Mesendoderm (in vitro differentiated cells): ENCODE measurements at regions not wholly inside any gene's neighbourhood (a gene's known extent, or its start where the extent isn't known, plus 50 kb on each side); places are given as distances from the start of the nearest gene placed in this dataset.

ENCODE experiments used
- DNase-seq: peaks from one replicate; pipeline ENCODE4 v3.0.0; 2013
- H2AK5ac ChIP-seq: 2 replicates; pipeline ENCODE4 v1.6.1; 2013; ENCODE audit warnings: low read length, inconsistent platforms
- H2BK120ac ChIP-seq: 2 replicates; pipeline ENCODE4 v1.6.1; 2013; ENCODE audit warnings: low read depth, mild to moderate bottlenecking, low read length, moderate library complexity, mixed read lengths
- H2BK15ac ChIP-seq: replicated peaks from 2 replicates; pipeline ENCODE4 v1.6.1; 2013; ENCODE audit warnings: low read depth, mild to moderate bottlenecking, moderate library complexity
- H2BK5ac ChIP-seq: 2 replicates; pipeline ENCODE4 v1.6.1; 2013; ENCODE audit warnings: low read length, inconsistent platforms
- H3K18ac ChIP-seq: 2 replicates; pipeline ENCODE4 v1.6.1; 2013; ENCODE audit warnings: mild to moderate bottlenecking, low read length, mixed read lengths
- H3K23ac ChIP-seq: one replicate; pipeline ENCODE4 v1.6.1; 2013; ENCODE audit warnings: low read length
- H3K27ac ChIP-seq: 2 replicates; pipeline ENCODE4 v1.5.1; 2013; ENCODE audit warnings: low read depth, mild to moderate bottlenecking, inconsistent platforms, low read length, moderate library complexity
- H3K27me3 ChIP-seq: 2 replicates; pipeline ENCODE4 v1.6.1; 2013; ENCODE audit warnings: low read length, control low read depth, mild to moderate bottlenecking, inconsistent platforms; ENCODE audit not compliant: insufficient read depth, poor library complexity
- H3K36me3 ChIP-seq: 2 replicates; pipeline ENCODE4 v1.6.1; 2013; ENCODE audit warnings: low read length, inconsistent platforms; ENCODE audit not compliant: control insufficient read depth, insufficient read depth
- H3K4ac ChIP-seq: one replicate; pipeline ENCODE4 v1.6.1; 2013; ENCODE audit warnings: low read depth, mild to moderate bottlenecking, low read length, moderate library complexity
- H3K4me1 ChIP-seq: 2 replicates; pipeline ENCODE4 v1.6.1; 2013; ENCODE audit warnings: low read depth, low read length, inconsistent platforms; ENCODE audit not compliant: control insufficient read depth
- H3K4me2 ChIP-seq: 2 replicates; pipeline ENCODE4 v1.6.1; 2013; ENCODE audit warnings: low read length
- H3K4me3 ChIP-seq: 2 replicates; pipeline ENCODE4 v1.5.1; 2013; ENCODE audit warnings: mild to moderate bottlenecking, low read length
- H3K56ac ChIP-seq: one replicate; pipeline ENCODE4 v1.6.1; 2013; ENCODE audit warnings: low read length
- H3K79me1 ChIP-seq: 2 replicates; pipeline ENCODE4 v1.6.1; 2013; ENCODE audit warnings: low read length, inconsistent platforms
- H3K79me2 ChIP-seq: 2 replicates; pipeline ENCODE4 v1.6.1; 2013; ENCODE audit warnings: mild to moderate bottlenecking, low read length; ENCODE audit not compliant: control insufficient read depth, insufficient read depth
- H3K9ac ChIP-seq: 2 replicates; pipeline ENCODE4 v1.6.1; 2013; ENCODE audit warnings: low read length, inconsistent platforms
- H4K5ac ChIP-seq: one replicate; pipeline ENCODE4 v1.6.1; 2013; ENCODE audit warnings: low read length
- H4K8ac ChIP-seq: one replicate; pipeline ENCODE4 v1.6.1; 2013; ENCODE audit warnings: low read depth, mild to moderate bottlenecking, control low read depth, low read length, moderate library complexity
- WGBS: extraction: QIAGEN DNeasy Blood & Tissue Kit; methylation state at CpG from one replicate; pipeline ENCODE4 v1.1.7; 2013; ENCODE audit warnings: low lambda C conversion rate, missing lambda C conversion rate; ENCODE audit not compliant: insufficient coverage; ENCODE audit errors: extremely low coverage; 5-methylcytosine and 5-hydroxymethylcytosine counted together

DNA sequence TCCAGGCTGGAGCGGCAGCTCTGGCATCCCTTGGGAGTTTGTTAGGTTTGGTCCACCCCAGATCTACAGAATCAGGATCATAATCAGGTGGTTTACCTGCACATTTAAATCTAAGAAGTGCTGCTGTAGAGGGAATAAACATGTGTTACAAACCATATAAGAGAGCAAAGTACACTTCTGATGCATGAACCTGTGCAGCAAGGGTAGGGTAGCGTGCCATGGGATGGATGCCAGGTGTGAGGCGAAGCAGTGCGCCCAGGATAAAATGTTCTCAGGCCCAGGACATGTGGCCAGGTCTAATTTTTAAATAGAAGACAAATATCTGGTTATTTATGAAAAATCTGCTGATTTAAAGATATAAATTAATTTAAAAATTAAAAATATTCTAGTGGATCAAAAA lies 308.8 kb upstream of the USP24 start:
- no peak overlapping the region for H2AK5ac ChIP-seq
- no peaks in the 10 kb centered on the region for H3K36me3 ChIP-seq
- H4K5ac ChIP-seq = no peak overlapping the region
- no peak overlapping the region for H3K18ac ChIP-seq
- H3K4ac ChIP-seq = no peak overlapping the region
- no CpG with 5 or more reads among the region's 4 CpGs for WGBS
- H3K4me2 ChIP-seq = no peak overlapping the region
- H3K56ac ChIP-seq = no peak overlapping the region
- DNase-seq = no peak
- no peak overlapping the region for H3K23ac ChIP-seq
- no peak overlapping the region for H2BK15ac ChIP-seq
- no peak overlapping the region for H2BK120ac ChIP-seq
- H4K8ac ChIP-seq = no peak overlapping the region
- no peak overlapping the region for H3K4me3 ChIP-seq
- no peak overlapping the region for H3K9ac ChIP-seq
- no peaks in the 10 kb centered on the region for H3K4me1 ChIP-seq
- no peak overlapping the region for H2BK5ac ChIP-seq
- no peak overlapping the region for H3K27ac ChIP-seq
- H3K79me1 ChIP-seq = no peaks in the 10 kb centered on the region
- no peaks in the 10 kb centered on the region for H3K27me3 ChIP-seq
- no peaks in the 10 kb centered on the region for H3K79me2 ChIP-seq

DNA sequence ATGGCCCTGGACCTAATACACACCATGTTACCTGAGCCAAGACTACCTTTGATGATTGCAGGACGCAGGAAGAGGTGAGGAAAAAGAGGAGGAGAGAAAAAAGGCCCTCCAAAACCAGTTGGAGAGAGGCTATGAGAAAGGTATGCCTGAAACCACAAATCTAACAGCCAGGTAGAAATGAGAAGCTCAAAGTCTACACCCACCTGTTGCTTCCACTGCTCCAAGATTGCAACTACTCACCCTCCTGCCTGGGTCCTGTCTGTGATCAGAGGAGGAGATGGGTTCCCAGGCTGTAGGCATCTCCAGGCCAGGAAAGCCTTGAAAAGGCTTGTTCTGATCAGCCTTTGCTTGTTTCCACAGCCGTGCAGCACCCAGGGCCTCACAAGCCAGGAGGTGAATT lies 307.8 kb upstream of the USP24 start:
- no CpG with 5 or more reads among the region's 2 CpGs for WGBS
- no peaks in the 10 kb centered on the region for H3K79me1 ChIP-seq
- H2AK5ac ChIP-seq = no peak overlapping the region
- H3K18ac ChIP-seq = no peak overlapping the region
- H3K4me1 ChIP-seq = no peaks in the 10 kb centered on the region
- no peak overlapping the region for H3K56ac ChIP-seq
- no peak overlapping the region for H3K4me3 ChIP-seq
- no peaks in the 10 kb centered on the region for H3K27me3 ChIP-seq
- no peak for DNase-seq
- no peak overlapping the region for H2BK5ac ChIP-seq
- no peak overlapping the region for H2BK120ac ChIP-seq
- H3K23ac ChIP-seq = no peak overlapping the region
- H2BK15ac ChIP-seq = no peak overlapping the region
- H3K79me2 ChIP-seq = no peaks in the 10 kb centered on the region
- H4K8ac ChIP-seq = no peak overlapping the region
- no peak overlapping the region for H3K9ac ChIP-seq
- H3K4me2 ChIP-seq = no peak overlapping the region
- H3K27ac ChIP-seq = no peak overlapping the region
- H3K4ac ChIP-seq = no peak overlapping the region
- no peaks in the 10 kb centered on the region for H3K36me3 ChIP-seq
- H4K5ac ChIP-seq = no peak overlapping the region

- Histone ChIP-seq H3K56ac (no peak overlapping the region), H2BK5ac (no peak overlapping the region), H3K79me2 (no peaks in the 10 kb centered on the region), H3K4me1 (no peaks in the 10 kb centered on the region), H2AK5ac (no peak overlapping the region), H3K4ac (no peak overlapping the region), H2BK15ac (no peak overlapping the region), H3K36me3 (no peaks in the 10 kb centered on the region), H3K9ac (no peak overlapping the region), H4K8ac (no peak overlapping the region), H3K27ac (no peak overlapping the region), H3K4me2 (no peak overlapping the region), H4K5ac (no peak overlapping the region), H3K27me3 (no peaks in the 10 kb centered on the region), H3K18ac (no peak overlapping the region), H3K4me3 (no peak overlapping the region), H3K23ac (no peak overlapping the region), H3K79me1 (no peaks in the 10 kb centered on the region), H2BK120ac (no peak overlapping the region)
- no peak for DNase-seq
- WGBS = no CpG with 5 or more reads among the region's 7 CpGs
Observed at GRCh38 chr1:55522353-55522903, 307.3 kb upstream of the USP24 start.

DNA sequence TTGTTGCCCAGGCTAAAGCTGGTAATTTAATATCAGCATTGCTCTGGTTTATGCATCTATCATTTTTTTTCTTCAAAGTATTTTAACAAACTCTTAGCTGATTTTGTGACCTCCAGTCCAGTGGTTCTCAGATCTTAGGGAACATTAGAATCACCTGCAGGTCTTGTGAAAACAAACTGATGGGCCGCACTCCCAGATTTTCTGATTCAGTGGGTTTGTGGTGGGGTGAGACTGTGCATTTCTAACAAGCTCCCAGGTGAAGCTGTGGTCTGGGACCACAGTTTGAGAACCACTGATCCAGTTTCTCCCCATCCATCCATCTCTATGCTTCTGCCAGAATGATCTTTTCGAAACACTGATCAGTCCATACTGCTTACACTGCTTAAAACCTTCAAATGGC lies 305.7 kb upstream of the USP24 start:
- no peak overlapping the region for H2BK5ac ChIP-seq
- DNase-seq = no peak
- H2AK5ac ChIP-seq = no peak overlapping the region
- H3K23ac ChIP-seq = no peak overlapping the region
- no peak overlapping the region for H2BK120ac ChIP-seq
- WGBS = no CpG with 5 or more reads among the region's 2 CpGs
- no peak overlapping the region for H2BK15ac ChIP-seq
- no peaks in the 10 kb centered on the region for H3K79me1 ChIP-seq
- H4K5ac ChIP-seq = no peak overlapping the region
- H4K8ac ChIP-seq = no peak overlapping the region
- no peaks in the 10 kb centered on the region for H3K36me3 ChIP-seq
- H3K56ac ChIP-seq = no peak overlapping the region
- no peaks in the 10 kb centered on the region for H3K79me2 ChIP-seq
- H3K4ac ChIP-seq = no peak overlapping the region
- H3K18ac ChIP-seq = no peak overlapping the region
- no peak overlapping the region for H3K4me3 ChIP-seq
- H3K27me3 ChIP-seq = no peaks in the 10 kb centered on the region
- no peak overlapping the region for H3K27ac ChIP-seq
- H3K4me1 ChIP-seq = no peaks in the 10 kb centered on the region
- no peak overlapping the region for H3K9ac ChIP-seq
- H3K4me2 ChIP-seq = no peak overlapping the region

- H3K23ac ChIP-seq = no peak overlapping the region
- no peak overlapping the region for H3K18ac ChIP-seq
- no peak overlapping the region for H2AK5ac ChIP-seq
- no peak overlapping the region for H3K4me3 ChIP-seq
- H3K27ac ChIP-seq = no peak overlapping the region
- no peak overlapping the region for H4K5ac ChIP-seq
- no peak overlapping the region for H2BK120ac ChIP-seq
- H2BK5ac ChIP-seq = no peak overlapping the region
- no peak overlapping the region for H4K8ac ChIP-seq
- WGBS = no CpG with 5 or more reads among the region's 6 CpGs
- no peaks in the 10 kb centered on the region for H3K4me1 ChIP-seq
- H3K56ac ChIP-seq = no peak overlapping the region
- no peak overlapping the region for H3K9ac ChIP-seq
- H3K4ac ChIP-seq = no peak overlapping the region
- H3K27me3 ChIP-seq = no peaks in the 10 kb centered on the region
- no peak overlapping the region for H2BK15ac ChIP-seq
- H3K4me2 ChIP-seq = no peak overlapping the region
- DNase-seq = no peak
- H3K36me3 ChIP-seq = no peaks in the 10 kb centered on the region
- H3K79me1 ChIP-seq = no peaks in the 10 kb centered on the region
- no peaks in the 10 kb centered on the region for H3K79me2 ChIP-seq
Observed at GRCh38 chr1:55519937-55520683, 304.9 kb upstream of the USP24 start.

DNA sequence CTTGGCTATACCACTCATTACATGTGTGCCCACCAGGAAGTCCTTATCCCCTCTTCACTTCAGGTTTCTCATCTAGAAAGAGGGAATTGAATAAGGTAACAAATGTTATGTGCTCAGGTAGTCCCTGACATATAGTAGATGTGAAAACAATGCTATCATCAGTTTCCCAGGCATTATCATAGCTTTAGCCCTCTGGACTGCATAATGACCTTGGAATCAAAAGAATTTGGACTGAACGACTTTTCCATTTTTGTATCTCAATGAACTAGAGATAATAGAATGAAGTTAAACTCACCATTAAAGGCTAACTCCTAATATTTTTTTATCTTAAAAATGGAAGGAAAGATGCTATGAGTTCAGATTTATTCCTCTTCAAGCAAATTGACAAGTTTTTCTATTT lies 304.1 kb upstream of the USP24 start:
- H3K36me3 ChIP-seq = no peaks in the 10 kb centered on the region
- no peaks in the 10 kb centered on the region for H3K27me3 ChIP-seq
- H2BK120ac ChIP-seq = no peak overlapping the region
- no peak overlapping the region for H3K4me2 ChIP-seq
- no peak overlapping the region for H3K4me3 ChIP-seq
- H3K23ac ChIP-seq = no peak overlapping the region
- H3K79me2 ChIP-seq = no peaks in the 10 kb centered on the region
- H2BK5ac ChIP-seq = no peak overlapping the region
- H4K5ac ChIP-seq = no peak overlapping the region
- no peaks in the 10 kb centered on the region for H3K4me1 ChIP-seq
- H3K18ac ChIP-seq = no peak overlapping the region
- H2AK5ac ChIP-seq = no peak overlapping the region
- no peak overlapping the region for H3K9ac ChIP-seq
- no peak overlapping the region for H3K56ac ChIP-seq
- no peak overlapping the region for H2BK15ac ChIP-seq
- H4K8ac ChIP-seq = no peak overlapping the region
- no peaks in the 10 kb centered on the region for H3K79me1 ChIP-seq
- no peak overlapping the region for H3K4ac ChIP-seq
- no peak overlapping the region for H3K27ac ChIP-seq
- no CpG with 5 or more reads among the region's 1 CpG for WGBS
- no peak for DNase-seq
